H1 (cell line): ENCODE measurements at regions not wholly inside any gene's neighbourhood (a gene's known extent, or its start where the extent isn't known, plus 50 kb on each side); places are given as distances from the start of the nearest gene placed in this dataset.

Experiments
- CTCF ChIA-PET: fragments of 300-600 bp; sonication (Branson Sonifier 250); formaldehyde crosslinking; loops from one replicate; lab custom pipeline; 2021; ENCODE audit not compliant: partially characterized antibody; lab: Charles Lee
- POLR2A ChIA-PET: fragments of 300-600 bp; sonication (Branson Sonifier 250); formaldehyde crosslinking; loops from one replicate; lab custom pipeline; 2021; ENCODE audit warnings: inconsistent platforms; ENCODE audit not compliant: partially characterized antibody; lab: Charles Lee
- DNase-seq, 2 experiments: peaks; one replicate each; pipeline versions ENCODE4 v3.0.0 to v3.0.0-alpha.2; 2010 to 2022; ENCODE audit warnings: low spot score in 2 of 2, low read depth in 1 of 2, mixed read lengths in 1 of 2
- FAIRE-seq: peaks from 2 replicates; lab custom pipeline; 2011; peaks lifted over from hg19 to GRCh38; lab: Jason Lieb, UNC
- H2AFZ ChIP-seq: 2 replicates; pipeline ENCODE4 v1.8.1; 2012; ENCODE audit warnings: low read length, inconsistent platforms
- H2AK5ac ChIP-seq: 2 replicates; pipeline ENCODE4 v1.6.1; 2013; ENCODE audit warnings: low read depth, low read length
- H2BK120ac ChIP-seq: replicated peaks from 2 replicates; pipeline ENCODE3; 2013; ENCODE audit warnings: low read depth, low read length, inconsistent platforms
- H2BK12ac ChIP-seq: 2 replicates; pipeline ENCODE4 v1.6.1; 2013; ENCODE audit warnings: low read depth, low read length
- H2BK15ac ChIP-seq: 2 replicates; pipeline ENCODE4 v1.6.1; 2013; ENCODE audit warnings: low read length
- H2BK20ac ChIP-seq: 2 replicates; pipeline ENCODE4 v1.6.1; 2013; ENCODE audit warnings: low read length
- H2BK5ac ChIP-seq: 2 replicates; pipeline ENCODE4 v1.6.1; 2013; ENCODE audit warnings: low read depth, low read length
- H3K14ac ChIP-seq: 2 replicates; pipeline ENCODE4 v1.6.1; 2013; ENCODE audit warnings: inconsistent platforms; ENCODE audit not compliant: insufficient read length
- H3K18ac ChIP-seq: 2 replicates; pipeline ENCODE4 v1.6.1; 2013; ENCODE audit warnings: low read length; ENCODE audit errors: extremely low read depth
- H3K23ac ChIP-seq: 2 replicates; pipeline ENCODE4 v1.6.1; 2013; ENCODE audit warnings: inconsistent platforms; ENCODE audit not compliant: insufficient read length
- H3K23me2 ChIP-seq: 2 replicates; pipeline ENCODE4 v1.6.1; 2013; ENCODE audit warnings: low read depth, low read length
- H3K27ac ChIP-seq: 2 replicates; pipeline ENCODE4 v1.6.1; 2011; ENCODE audit warnings: low read depth, low read length, inconsistent platforms
- H3K27me3 ChIP-seq, 4 experiments: replicated peaks in 1 of 4; 1 replicate in 1 of 4; 2 replicates in 3 of 4; pipeline versions ENCODE4 v1.6.1 to v1.8.1; 2011 to 2013; ENCODE audit warnings: low read length in 3 of 4, mild to moderate bottlenecking in 3 of 4, inconsistent platforms in 2 of 4, mixed read lengths in 2 of 4, moderate library complexity in 1 of 4; ENCODE audit not compliant: control insufficient read depth in 3 of 4, insufficient read depth in 3 of 4; ENCODE audit errors: extremely low read depth in 1 of 4
- H3K36me3 ChIP-seq, 4 experiments: 2 replicates each; pipeline versions ENCODE4 v1.6.1 to v1.8.1; 2011 to 2013; ENCODE audit warnings: mild to moderate bottlenecking in 4 of 4, low read length in 3 of 4, moderate library complexity in 2 of 4, control low read depth in 1 of 4, inconsistent platforms in 1 of 4; ENCODE audit not compliant: insufficient read depth in 4 of 4, control insufficient read depth in 2 of 4
- H3K4ac ChIP-seq: replicated peaks from 2 replicates; pipeline ENCODE3; 2013; ENCODE audit warnings: low read length, low read depth, mixed read lengths, inconsistent platforms; ENCODE audit not compliant: insufficient read length
- H3K4me1 ChIP-seq, 4 experiments: replicated peaks in 1 of 4; 1 replicate in 1 of 4; 2 replicates in 3 of 4; pipeline versions ENCODE4 v1.6.1 to v1.8.1; 2011 to 2013; ENCODE audit warnings: low read length in 3 of 4, inconsistent platforms in 2 of 4, mixed read lengths in 1 of 4; ENCODE audit not compliant: insufficient read depth in 4 of 4, control insufficient read depth in 3 of 4
- H3K4me2 ChIP-seq, 2 experiments: 2 replicates each; pipeline versions ENCODE4 v1.6.1 to v1.8.1; 2011 to 2013; ENCODE audit warnings: low read depth in 2 of 2, low read length in 2 of 2, control low read depth in 1 of 2, inconsistent platforms in 1 of 2, mild to moderate bottlenecking in 1 of 2; ENCODE audit not compliant: insufficient read depth in 1 of 2
- H3K4me3 ChIP-seq, 4 experiments: fragments of 200-600, 300-600 bp in 1 of 4; sonication (generic), shearing (Covaris generic), sonication (Bioruptor Twin) in 1 of 4; 2 replicates each; pipeline versions ENCODE4 v1.5.1 to v1.8.1; 2011 to 2016; ENCODE audit warnings: low read length in 4 of 4, low read depth in 3 of 4, control low read depth in 2 of 4, inconsistent platforms in 2 of 4, mild to moderate bottlenecking in 2 of 4, mixed read lengths in 1 of 4, moderate library complexity in 1 of 4; ENCODE audit not compliant: insufficient read depth in 2 of 4; ENCODE audit errors: extremely low read depth in 1 of 4
- H3K56ac ChIP-seq: replicated peaks from 2 replicates; pipeline ENCODE3; 2013; ENCODE audit warnings: low read depth, mild to moderate bottlenecking, mixed read lengths, low read length, inconsistent platforms; ENCODE audit not compliant: insufficient read length
- H3K79me1 ChIP-seq: 2 replicates; pipeline ENCODE4 v1.6.1; 2013; ENCODE audit warnings: low read depth, low read length, control low read depth
- H3K79me2 ChIP-seq, 2 experiments: 2 replicates each; pipeline versions ENCODE4 v1.6.1 to v1.8.1; 2012 to 2013; ENCODE audit warnings: low read length in 2 of 2, mild to moderate bottlenecking in 2 of 2, inconsistent platforms in 1 of 2; ENCODE audit not compliant: insufficient read depth in 2 of 2, control insufficient read depth in 1 of 2
- H3K9ac ChIP-seq, 4 experiments: replicated peaks in 1 of 4; 1 replicate in 1 of 4; 2 replicates in 3 of 4; pipeline versions ENCODE4 v1.6.1 to v1.8.1; 2011 to 2013; ENCODE audit warnings: low read depth in 3 of 4, low read length in 3 of 4, control low read depth in 2 of 4, mild to moderate bottlenecking in 2 of 4, moderate library complexity in 2 of 4, inconsistent platforms in 1 of 4; ENCODE audit errors: extremely low read depth in 1 of 4
- H3K9me3 ChIP-seq, 2 experiments: 2 replicates each; pipeline versions ENCODE4 v1.6.1 to v1.8.1; 2012 to 2013; ENCODE audit warnings: mild to moderate bottlenecking in 2 of 2, moderate library complexity in 2 of 2, control low read depth in 1 of 2, inconsistent platforms in 1 of 2, low read depth in 1 of 2, low read length in 1 of 2, mixed read lengths in 1 of 2; ENCODE audit not compliant: insufficient read depth in 2 of 2
- H4K20me1 ChIP-seq, 2 experiments: replicated peaks in 1 of 2; 2 replicates each; pipeline versions ENCODE3 to v1.8.1; 2011 to 2013; ENCODE audit warnings: inconsistent platforms in 2 of 2, low read length in 2 of 2, mild to moderate bottlenecking in 1 of 2; ENCODE audit not compliant: insufficient read depth in 2 of 2, control insufficient read depth in 1 of 2
- H4K5ac ChIP-seq: 2 replicates; pipeline ENCODE4 v1.6.1; 2013; ENCODE audit warnings: low read length, low read depth, mixed read lengths, inconsistent platforms; ENCODE audit not compliant: insufficient read length
- H4K8ac ChIP-seq: 2 replicates; pipeline ENCODE4 v1.8.0; 2013; ENCODE audit warnings: mild to moderate bottlenecking, moderate library complexity, low read length, inconsistent platforms; ENCODE audit not compliant: insufficient read depth; ENCODE audit errors: extremely low read depth
- H4K91ac ChIP-seq: replicated peaks from 2 replicates; pipeline ENCODE3; 2013; ENCODE audit warnings: low read length, mixed read lengths, inconsistent platforms; ENCODE audit not compliant: insufficient read length
- CEBPB ChIP-seq: IDR thresholded peaks from 2 replicates; pipeline ENCODE4 v1.6.1; 2012; ENCODE audit warnings: low read depth, low read length
- CHD2 ChIP-seq: IDR thresholded peaks from 2 replicates; pipeline ENCODE4 v1.6.1; 2012; ENCODE audit warnings: low read length, improper control_type of control experiment
- CTBP2 ChIP-seq: IDR thresholded peaks from 2 replicates; pipeline ENCODE4 v1.7.0; 2011; ENCODE audit warnings: borderline replicate concordance, mild to moderate bottlenecking, moderate library complexity, mixed read lengths, low read length; ENCODE audit not compliant: insufficient read depth, insufficient read length
- EGR1 ChIP-seq: IDR thresholded peaks from 2 replicates; pipeline ENCODE4 v1.6.1; 2011; ENCODE audit warnings: low read depth, low read length, borderline replicate concordance
- TAF1 ChIP-seq: IDR thresholded peaks from 2 replicates; pipeline ENCODE4 v1.6.1; 2011; ENCODE audit warnings: mild to moderate bottlenecking, low read depth, low read length
- WGBS, 2 experiments: shearing (Covaris generic) in 1 of 2; methylation state at CpG; one replicate each; pipeline versions ENCODE4 v1.1.6 to v1.1.7; 2013 to 2015; ENCODE audit warnings: low lambda C conversion rate in 2 of 2, mixed read lengths in 2 of 2, inconsistent platforms in 1 of 2, low coverage in 1 of 2, missing lambda C conversion rate in 1 of 2; ENCODE audit not compliant: insufficient replicate concordance in 2 of 2, insufficient coverage in 1 of 2, insufficient read length in 1 of 2; ENCODE audit errors: extremely low coverage in 1 of 2, missing lambda C conversion rate in 1 of 2; 5-methylcytosine and 5-hydroxymethylcytosine counted together

DNA sequence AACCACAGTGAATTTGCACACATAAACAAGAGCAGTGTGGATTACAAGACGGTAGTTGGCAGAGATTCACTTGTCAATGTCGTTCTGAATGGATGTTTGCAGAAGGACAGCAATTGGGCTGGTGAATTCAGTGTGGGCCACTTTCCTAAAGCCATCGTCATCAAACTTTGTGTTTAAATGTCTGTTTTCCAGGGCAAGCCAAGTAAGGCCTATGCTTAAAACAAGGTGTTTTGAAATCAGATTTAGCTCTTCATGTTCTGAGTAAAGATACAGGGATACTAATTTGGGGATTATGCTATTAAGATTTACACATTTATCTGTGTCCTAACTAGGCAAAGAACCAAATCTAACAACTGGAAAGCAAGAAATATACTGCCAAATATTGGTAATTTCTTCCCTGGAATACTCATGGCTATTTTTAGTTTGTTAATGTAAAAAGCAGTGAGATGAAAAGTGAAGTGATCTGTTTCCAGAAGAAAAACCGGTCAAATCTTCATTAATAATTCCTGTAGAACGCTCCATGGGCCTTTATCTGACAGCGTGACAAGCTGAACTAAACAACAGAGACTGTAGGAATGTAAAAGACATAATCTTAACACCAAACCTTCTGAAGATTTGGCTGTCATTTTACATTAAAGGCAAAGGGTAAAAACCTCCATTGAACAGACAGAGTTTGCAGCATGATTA lies 175.7 kb downstream of the ICOS start:
- Histone ChIP-seq H3K23me2 (no peaks in the 10 kb centered on the region), H2AFZ (0 out of 2 replicates have a peak overlapping the region, but pooled peaks have one; percentile 0), H3K4me2 (no peak overlapping the region), H2BK20ac (no peak overlapping the region), H2AK5ac (no peak overlapping the region), H2BK12ac (no peak overlapping the region), H4K5ac (no peak overlapping the region), H3K56ac (no peak overlapping the region), H3K79me1 (no peaks in the 10 kb centered on the region), H3K18ac (no peak overlapping the region), H3K23ac (no peak overlapping the region), H3K27me3 (no peaks in the 10 kb centered on the region), H2BK15ac (no peak overlapping the region), H3K4me1 (peaks cover 0 to 19% (median 12%) of the 10 kb centered on the region in 4 experiments; a peak in 5 of 7 replicates), H3K27ac (no peak overlapping the region), H2BK120ac (no peak overlapping the region), H4K8ac (no peak overlapping the region), H2BK5ac (no peak overlapping the region), H3K9me3 (no peaks in the 10 kb centered on the region), H3K9ac (no peak overlapping the region), H3K4me3 (no peak overlapping the region), H3K79me2 (no peaks in the 10 kb centered on the region), H3K4ac (no peak overlapping the region), H3K36me3 (no peaks in the 10 kb centered on the region), H4K91ac (no peak overlapping the region), H3K14ac (no peak overlapping the region), H4K20me1 (no peaks in the 10 kb centered on the region)
- 89% methylated on average over 6 of the region's 6 CpGs; no CpG with 5 or more reads in 1 of the 2 experiments for WGBS, 2 experiments
- DNase-seq, result no peak
- ChIA-PET POLR2A (interaction anchor here (0.7 kb wide), 1 partner anchor 1351 kb away, joined by 3 read pairs; no protein-coding TSS in a partner anchor), CTCF (interaction anchor here (0.6 to 7.3 kb wide), 11 partner anchors 33 to 731 kb away, joined by 3 to 46 read pairs (median 4); no protein-coding TSS in a partner anchor)
- FAIRE-seq, result no peak
- TF ChIP-seq CTBP2 (no peak), EGR1 (no peak), CHD2 (no peak), TAF1 (no peak), CEBPB (no peak)
